ENCODE measurements at regions not wholly inside any gene's neighbourhood (a gene's known extent, or its start where the extent isn't known, plus 50 kb on each side); places are given as distances from the start of the nearest gene placed in this dataset.

DNA sequence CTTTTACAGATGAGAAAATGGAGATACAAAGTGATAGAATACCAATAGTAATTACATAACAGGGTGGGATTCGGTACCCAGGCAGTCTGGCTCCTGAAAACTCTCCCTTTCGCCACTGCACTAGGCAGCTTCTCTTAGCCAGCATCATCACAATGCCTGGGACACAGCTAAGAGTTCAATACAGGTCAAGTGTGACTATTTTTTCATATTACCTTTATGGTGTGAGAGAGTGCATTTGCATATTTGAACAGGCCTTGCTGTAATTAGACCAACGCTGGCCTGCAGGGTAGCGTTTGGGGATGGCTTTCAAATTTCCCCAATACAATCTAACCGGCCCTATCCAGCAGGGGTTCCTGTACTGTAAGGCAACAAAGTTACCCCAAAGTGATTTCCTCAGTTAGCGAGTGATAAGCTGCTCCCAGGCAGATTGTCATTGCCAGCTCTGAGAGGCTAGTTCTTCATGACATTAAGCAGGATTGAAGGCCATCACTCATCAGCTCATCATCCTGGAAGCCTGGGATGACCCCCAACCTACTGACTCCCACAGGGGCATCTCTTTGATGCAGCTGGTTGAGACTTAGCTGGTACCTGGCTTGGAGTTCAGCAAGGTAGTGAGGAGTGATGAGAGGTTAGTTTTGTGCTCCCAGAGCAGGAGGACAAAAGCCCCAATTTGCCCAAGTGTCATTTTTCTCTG is 836.8 kb upstream of the LCORL start:
- no peak for DNase-seq (ENCODE audit: low read depth)

DNA sequence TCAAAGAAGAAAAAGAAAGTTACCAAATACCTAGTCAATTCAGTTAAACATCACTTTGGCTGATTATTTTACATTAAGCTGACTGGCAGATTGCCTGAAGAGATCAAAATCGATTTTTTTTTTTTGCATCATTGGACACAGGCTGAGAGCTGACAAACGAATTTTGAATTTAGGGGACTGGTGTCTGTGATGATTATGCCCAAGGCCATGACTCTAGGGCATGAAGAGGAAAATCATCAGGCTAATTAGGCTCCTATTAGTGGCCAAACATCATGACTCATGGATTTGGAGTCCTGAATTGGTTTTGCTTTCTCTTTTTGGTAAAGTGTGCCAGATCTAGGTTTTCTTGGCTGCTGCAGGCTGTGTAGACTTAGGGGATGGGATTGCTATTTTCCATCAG is 829.3 kb upstream of the LCORL start:
- no peak for DNase-seq (ENCODE audit: low read depth)

DNA sequence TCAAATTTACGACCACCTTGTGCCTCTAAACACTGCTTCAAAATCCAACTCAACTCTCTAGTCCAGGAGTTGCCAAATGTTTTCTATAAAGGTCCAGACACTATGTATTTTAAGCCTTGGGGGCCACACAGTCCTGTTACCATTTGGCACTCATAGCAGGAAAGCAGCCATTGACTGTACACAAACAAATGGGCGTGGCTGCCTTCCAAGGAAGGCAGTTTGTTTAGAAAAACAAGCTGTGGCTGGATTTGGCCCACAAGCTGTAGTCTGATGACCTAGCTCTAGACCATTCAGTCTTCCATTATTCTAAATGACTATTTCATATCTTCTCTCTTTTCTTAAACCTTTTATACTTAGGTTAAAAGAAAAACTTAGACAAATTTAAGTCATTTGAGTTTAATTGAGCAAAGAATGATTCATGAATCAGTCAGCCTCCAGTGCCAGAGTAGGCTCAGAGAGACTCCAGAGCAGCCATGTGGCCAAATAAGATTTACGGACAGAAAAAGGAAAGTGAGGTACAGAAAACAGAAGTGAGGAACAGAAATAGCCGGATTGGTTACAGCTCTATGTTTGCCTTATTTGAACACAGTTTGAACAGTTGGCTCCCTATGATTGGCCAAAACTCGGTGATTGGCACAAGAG is 825.8 kb upstream of the LCORL start:
- DNase-seq (ENCODE audit: low read depth) = no peak

DNA sequence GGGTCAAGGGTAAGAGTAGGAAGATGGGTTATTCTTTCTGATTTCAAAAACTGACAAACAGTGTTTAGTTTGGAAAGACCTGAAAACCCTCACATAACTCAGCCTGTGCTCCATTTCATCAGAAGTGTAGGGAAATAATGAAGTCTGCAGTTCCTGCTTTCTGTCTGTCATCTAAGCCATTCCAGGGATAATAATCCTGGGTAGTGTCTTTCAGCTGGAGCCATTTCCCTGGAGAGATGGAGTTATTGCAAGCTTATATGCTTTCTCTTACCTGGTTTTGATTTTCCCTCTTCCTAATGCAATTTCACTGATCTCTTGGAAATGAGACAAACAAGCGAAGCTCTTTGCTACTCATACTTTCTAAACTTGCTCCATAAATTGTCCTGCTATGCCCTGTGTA is 824.8 kb upstream of the LCORL start:
- no peak for DNase-seq (ENCODE audit: low read depth)

DNA sequence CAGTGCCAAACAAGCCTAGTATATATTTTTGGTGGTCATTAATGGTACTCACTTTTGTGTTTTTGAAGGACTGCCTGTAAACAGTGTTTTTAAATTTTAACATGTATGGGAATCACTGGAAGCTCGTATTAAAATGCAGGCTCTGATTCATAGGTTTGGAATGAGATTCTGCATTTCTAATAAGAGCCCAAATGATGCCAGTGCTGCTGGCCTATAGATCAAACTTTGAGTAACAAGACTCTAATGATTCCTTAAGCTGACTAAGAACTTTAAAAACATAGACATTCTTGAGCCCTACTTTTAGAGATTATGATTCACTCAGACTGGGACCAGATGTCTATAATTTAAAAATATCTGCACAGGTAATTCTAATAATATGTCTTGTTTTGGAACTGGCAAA is 823.2 kb upstream of the LCORL start:
- no peak for DNase-seq (ENCODE audit: low read depth)

DNA sequence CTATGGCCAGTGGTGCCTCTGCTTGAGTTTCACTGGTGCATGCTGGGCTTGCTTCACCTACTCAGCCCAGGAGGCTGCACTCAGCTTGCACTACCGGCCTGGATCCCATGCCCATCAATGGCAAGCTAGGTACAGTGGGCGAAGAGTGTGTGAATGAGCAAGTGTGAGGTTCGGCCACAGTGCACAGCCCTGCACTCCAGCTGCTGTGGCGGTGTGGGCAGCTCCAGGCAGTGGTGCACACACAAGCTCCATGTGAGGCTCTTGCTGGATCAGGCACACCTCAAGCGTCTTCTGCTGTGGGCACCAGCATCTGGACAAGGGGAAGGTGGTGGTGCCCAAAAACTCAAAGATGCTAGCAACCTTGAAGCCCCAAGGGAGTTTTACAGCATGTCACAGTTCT is 820.9 kb upstream of the LCORL start:
- no peak for DNase-seq (ENCODE audit: low read depth)

DNA sequence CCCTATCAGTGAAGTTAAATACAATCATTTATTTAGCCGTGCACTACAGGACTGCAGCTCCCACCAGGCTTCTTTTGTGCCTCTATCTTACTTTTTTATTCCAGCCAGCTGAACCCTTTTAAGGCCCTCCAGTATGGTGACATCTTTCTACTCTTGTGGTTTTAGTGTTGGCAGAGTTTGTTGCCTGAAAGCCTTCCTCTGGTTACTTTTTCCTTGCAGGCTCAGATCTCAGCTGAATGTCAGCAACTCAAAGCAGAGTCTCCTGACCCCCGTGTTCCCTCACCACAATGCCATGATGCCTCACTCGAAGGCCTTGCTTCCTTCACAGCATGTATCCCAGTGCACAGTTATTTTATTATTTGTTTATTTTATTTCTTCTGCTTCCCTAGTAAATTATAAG is 818.9 kb upstream of the LCORL start:
- no peak for DNase-seq (ENCODE audit: low read depth)

DNA sequence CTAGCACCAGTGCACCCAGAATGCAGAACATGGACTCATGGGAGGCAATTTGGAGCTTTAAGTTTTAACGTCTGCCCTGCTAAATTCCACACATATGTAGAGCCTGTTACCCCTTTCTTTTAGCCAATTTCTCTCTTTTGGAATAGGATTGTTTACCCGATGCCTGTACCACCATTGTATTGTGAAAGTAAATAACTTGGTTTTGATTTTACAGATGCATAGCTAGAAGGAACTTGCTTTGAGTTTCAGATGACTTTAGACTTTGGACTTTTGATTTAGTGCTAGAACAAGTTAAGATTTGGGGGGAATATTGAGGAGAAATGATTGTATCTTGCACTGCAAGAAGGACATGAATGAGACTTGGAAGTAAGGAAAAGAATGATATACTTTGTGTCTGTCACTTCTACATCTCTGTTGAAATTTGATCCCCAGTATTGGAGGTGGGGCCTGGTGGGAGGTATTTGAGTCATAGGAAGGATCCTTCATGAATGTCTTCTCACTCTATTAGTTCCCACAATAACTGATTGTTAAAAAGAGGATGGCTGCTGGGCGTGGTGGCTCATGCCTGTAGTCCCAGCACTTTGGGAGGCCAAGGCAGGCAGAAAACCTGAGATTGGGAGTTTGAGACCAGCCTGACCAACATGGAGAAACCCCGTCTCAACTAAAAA is 794.8 kb upstream of the LCORL start:
- DNase-seq (ENCODE audit: low read depth) = no peak

DNA sequence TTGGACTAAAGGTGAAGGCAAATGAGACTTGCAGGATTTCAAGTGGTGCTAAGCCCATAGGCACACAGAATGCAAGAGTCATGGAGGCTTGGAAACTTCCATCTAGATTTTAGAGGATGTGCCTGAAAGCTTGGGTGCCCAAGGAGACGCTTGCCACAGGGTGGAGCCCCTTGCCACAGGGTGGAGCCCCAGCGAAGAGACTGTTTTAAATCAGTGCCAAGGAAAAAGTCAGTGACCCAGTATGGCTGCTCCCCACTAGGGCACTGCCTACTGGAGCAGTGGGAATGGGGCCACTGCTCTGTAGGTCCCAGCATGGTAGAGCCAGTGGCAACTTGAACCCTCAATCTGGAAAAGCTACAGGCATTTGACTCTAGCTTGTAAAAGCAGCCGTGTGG is 794.2 kb upstream of the LCORL start:
- no peak for DNase-seq (ENCODE audit: low read depth)

DNA sequence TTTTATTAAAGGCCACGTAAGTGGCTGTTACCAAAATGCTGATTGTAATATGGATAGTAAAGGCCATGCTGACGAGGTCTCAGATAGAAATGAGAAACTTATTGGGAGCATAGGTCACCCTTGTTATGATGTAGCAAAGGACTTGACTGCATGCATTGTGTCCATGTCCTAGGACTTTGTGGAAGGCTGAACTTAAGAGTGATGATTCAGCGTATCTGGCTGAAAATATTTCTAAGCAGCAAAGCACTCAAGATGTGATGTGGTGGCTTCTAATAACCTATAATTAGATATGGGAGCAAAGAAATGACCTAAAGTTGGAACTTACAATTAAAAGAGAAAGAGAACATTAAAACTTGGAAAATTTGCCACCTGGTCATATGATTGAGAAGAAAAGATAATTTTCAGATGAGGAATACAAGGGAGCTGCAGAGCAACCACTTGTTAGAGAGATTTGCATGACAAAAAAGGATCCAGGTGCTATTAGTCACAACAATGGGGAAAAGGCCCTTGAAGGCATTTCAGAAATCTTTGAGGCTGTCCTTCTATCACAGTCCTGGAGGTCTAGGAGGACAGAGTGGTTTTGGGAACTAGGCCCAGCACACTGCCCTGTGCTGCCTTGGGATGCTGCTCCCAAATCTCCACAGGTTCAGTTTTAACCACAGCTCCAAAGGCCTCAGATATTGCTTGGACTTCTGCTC is 793.7 kb upstream of the LCORL start:
- DNase-seq (ENCODE audit: low read depth) = no peak

DNA sequence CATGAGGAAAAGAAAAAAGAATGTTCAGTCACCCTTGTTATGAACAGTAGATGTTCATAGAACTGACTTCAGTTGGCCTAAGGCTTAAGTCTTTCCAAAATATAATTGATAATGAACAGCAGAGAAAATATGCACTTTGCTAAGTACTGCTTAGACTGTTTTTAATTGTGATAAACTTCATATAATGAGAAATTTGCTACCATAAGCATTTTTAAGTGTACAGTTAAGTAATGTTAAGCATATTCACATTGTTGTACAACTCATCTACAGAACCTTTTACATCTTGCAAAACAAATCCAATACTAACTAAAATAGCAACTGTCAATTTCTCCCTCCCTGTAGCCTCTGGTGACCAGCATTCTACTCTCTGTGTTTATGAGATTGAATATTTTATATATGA is 792.2 kb upstream of the LCORL start:
- no peak for DNase-seq (ENCODE audit: low read depth)

DNA sequence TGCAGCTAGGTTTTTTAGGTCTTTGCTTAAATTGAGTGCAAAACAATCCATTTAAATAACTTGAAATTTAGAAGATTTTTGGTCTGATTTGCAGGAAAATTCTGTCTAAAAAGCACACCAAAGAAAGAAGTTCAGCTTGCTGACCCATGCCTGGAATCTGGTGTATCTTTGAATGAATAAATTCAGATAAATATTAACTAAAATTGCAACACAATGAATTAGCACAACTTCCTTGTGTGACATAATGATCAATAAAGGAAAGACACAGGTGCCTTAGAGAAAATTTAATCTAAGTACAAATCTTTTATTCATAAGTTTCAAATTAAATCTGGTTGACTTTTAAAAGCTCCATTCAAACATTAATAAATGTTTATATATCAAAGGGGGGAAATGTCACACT is 791.5 kb upstream of the LCORL start:
- DNase-seq (ENCODE audit: low read depth) = no peak

DNA sequence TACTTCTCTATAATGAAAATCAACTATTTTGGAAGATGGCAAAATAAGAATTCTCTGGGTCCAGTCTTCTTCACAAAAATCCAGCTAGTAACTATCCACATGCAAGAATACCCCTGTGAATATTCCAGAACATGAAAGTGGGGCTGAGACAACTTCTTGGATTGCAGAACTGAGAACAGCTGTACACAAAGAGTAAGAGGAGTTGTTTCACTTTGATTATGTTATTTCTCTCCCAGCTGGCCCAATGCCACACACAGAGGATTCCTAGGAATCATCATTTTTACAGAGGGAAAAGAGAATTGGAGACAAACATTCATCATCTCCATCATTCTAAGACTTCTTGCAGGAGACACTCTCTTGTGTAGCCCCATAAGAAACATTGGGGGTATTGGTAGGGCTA is 782.2 kb upstream of the LCORL start:
- DNase-seq (ENCODE audit: low read depth) = no peak

DNA sequence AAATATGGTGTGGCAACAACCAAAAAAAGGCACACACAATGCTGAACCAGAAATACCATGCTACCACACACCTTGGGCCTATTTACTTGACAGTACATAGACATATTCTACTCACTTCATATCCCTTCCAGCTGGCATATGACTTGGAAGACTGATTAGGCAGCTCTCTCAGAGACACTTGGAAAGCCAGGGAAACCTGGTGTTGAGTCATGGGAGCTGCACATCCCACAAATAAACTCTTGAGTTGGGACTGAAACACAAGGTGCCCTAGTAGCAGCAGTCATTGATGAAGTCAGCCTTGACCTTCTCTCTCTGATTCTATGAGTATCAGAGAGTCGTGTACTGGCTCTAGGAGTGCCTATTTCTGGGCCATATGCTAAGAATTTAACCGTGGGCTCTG is 776.6 kb upstream of the LCORL start:
- no peak for DNase-seq (ENCODE audit: low read depth)

DNA sequence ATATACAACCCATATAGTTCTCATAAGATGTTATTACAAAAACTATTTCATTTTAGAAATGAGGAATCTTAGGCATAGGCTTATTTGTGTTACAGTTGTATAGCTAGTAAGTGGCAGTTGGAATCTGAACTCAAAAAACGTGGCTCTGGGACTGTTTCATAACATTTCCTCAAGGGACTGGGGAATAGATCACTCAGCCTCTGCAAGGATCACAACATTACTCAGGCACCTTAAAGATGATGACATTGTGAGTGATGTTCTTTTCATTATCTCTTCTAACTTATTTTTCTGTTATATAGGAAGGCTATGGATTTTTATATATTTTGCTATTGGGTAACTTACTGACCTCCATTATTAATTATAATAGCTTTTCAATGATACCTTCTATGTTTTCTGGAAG is 774.2 kb upstream of the LCORL start:
- DNase-seq (ENCODE audit: low read depth) = no peak

DNA sequence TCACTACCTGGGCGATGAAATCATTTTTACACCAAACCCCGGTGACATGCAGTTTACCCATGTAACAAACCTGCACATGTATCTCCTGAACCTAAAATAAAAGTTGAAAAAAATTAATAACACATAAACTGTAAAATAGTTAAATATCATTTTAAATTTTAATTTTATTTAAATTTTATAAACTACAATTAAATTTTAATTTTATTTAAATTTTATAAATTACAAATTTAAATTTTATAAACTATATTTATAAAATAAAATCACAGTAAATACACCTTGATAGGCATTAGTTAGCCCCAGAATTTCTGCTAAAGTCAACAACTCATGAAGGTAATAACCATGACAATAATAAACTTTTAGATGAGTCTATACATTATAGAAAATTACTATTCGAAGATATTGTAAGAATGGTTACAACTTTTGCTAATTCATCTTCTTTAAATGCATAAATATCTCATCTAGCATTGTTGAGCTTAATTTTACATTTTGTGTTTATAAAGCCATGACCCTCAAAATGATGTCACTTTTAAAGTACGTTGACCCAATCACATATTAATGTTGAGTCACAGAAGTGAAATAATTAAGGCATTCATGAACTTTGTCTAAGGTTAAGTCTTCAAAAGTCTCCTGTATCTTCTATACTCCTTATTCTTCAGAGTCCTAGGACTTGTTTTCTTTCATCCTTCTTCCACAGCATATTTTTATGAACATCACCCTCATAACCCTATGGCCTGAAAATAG is 755.8 kb upstream of the LCORL start:
- no peak for DNase-seq (ENCODE audit: low read depth)

DNA sequence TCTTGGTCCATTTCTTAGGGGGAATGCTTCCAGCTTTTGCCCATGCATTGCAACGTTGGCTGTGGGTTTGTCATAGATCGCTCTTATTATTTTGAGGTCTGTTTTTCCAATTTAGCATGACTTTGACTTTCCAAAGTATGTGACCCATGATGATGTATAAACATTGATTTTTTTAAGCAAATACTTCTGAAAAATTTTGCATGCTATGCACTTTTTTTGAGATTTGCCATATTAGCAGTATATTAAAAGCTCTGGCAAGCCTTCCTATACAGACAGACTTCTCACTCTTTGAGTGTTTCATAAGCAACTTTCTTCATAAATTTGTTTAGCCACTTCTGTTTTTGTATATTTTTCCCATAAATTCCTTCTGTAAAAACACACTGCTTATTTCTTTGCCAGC is 746.4 kb upstream of the LCORL start:
- no peak for DNase-seq (ENCODE audit: low read depth)

DNA sequence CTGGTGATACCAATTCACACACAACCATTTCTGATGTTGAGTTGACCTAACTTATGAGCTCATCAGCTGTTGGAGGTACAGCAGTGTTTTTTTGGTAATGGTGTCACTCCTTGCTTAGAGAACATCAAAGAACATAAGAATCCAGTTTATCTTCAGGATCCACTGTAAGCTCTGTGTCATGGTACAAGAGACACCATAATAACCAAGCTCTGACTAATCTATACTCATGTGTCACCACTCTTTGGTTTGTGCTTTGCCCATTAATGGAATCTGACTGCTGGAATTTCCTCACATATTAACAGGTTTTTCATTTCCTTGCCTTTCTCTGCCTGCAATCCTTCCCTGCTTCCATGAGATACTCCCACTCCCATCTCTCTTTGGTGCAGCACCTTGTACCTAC is 735.1 kb upstream of the LCORL start:
- DNase-seq (ENCODE audit: low read depth) = no peak

DNA sequence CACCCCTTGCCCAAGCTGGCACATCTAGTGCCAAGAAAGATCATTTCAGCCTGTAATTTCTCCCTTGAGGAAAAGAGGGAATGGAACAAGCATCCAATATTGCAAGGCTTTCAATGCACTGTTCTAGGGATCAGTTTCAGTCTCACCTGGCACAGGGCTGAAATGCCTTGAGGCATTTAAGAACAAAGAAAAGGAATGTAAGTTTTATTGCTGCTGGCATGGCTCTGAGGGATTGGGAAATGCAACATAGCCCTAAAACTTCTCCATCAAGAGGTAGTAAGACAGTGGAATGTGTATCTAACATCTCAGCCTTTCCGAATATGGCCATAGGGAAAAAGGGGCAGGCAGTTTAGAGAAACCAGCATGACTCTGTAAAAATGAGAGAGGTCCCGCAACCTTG is 732.6 kb upstream of the LCORL start:
- no peak for DNase-seq (ENCODE audit: low read depth)

DNA sequence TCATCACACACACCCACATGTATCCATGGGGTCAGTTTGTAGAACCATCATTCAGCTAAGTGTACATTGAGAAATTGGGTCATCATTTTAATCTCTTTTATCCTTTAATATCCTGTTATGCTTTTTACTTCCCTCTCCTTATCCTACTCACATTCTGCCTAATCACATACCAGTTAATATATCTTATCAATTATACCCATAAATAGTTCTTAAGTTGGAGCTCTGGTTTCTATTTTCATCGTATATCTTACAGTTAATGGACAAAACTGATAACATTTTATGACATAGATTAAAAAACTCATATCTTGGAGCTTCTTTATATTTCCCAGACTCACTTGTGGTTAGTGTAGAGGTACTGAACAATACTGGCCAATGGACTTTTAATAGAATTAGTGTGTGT is 729.5 kb upstream of the LCORL start:
- no peak for DNase-seq (ENCODE audit: low read depth)

DNA sequence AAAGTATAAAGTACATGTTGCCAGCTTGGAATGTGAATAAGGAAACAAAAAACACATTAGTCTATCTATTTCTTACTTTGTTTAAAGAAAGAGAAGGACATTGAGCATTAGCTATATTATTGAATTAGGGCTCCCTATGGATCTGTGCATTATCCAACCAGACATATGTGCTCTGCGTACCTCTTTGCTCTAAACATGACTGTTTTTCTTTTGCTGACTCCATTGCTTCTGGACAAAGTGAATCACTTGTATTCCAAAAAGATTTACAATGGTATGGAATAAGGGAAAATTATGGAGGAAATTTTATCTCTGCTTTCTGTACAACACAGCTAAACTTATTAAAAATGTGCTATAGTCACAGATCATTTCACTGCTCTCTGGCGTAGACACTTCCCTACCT is 727.8 kb upstream of the LCORL start:
- DNase-seq (ENCODE audit: low read depth) = no peak

DNA sequence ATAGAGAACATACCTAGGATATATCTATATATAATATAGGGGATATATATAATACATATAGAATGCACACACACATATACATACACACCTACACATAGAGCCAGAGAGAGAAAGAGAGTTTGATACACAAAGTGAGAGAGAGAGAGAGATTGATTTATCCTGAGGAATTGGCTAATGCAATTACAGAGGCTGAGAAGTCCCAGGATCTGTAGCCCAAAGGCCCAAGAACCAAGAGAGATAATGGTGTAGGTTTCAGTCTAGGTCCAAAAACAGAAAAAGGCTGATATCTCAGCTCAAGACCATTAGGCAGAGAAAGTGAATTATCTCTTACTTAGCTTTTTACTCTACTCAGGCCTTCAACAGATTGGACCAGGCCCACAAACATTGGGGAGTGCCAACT is 715.0 kb upstream of the LCORL start:
- no peak for DNase-seq (ENCODE audit: low read depth)

Measured in stimulated activated CD8-positive, alpha-beta memory T cell treated with anti-CD3 and anti-CD28 coated beads, Interleukin-15, amount 100 ng/mL, for 1 hour (primary cell).